Thoracic aorta (tissue), 2 donors: ENCODE measurements at regions not wholly inside any gene's neighbourhood (a gene's known extent, or its start where the extent isn't known, plus 50 kb on each side); places are given as distances from the start of the nearest gene placed in this dataset.
"Not testable (repeated sequence)": the region's sequence is repeated elsewhere in the genome, so short reads cannot be mapped to it uniquely, and the experiment has no call there.

Experiments
- ATAC-seq: fragments of 150-250 bp; one replicate; pipeline ENCODE4 v1.8.0; 2017; ENCODE audit warnings: low read depth; ENCODE audit not compliant: insufficient number of reproducible peaks, low FRiP score
- DNase-seq: peaks from one replicate; pipeline ENCODE4 v3.0.0-alpha.2; 2020; ENCODE audit warnings: low spot score
- H3K27ac ChIP-seq, 2 donors: fragments of 200-600 bp; sonication (generic); 1 replicate in 1 of 2; 2 replicates in 1 of 2; pipeline ENCODE4 v1.5.1; 2016; ENCODE audit warnings: mild to moderate bottlenecking in 2 of 2, moderate library complexity in 2 of 2
- H3K27me3 ChIP-seq: fragments of 200-600 bp; sonication (generic); replicated peaks from 2 replicates; pipeline ENCODE4 v1.6.0; 2016; ENCODE audit warnings: mild to moderate bottlenecking; ENCODE audit not compliant: insufficient read depth
- H3K36me3 ChIP-seq: fragments of 200-600 bp; sonication (generic); one replicate; pipeline ENCODE4 v1.5.1; 2016
- H3K4me1 ChIP-seq, 2 donors: fragments of 200-600 bp; sonication (generic); 1 replicate in 1 of 2; 2 replicates in 1 of 2; pipeline versions ENCODE4 v1.5.1 to v1.6.0; 2016; ENCODE audit warnings: low read depth in 2 of 2, mild to moderate bottlenecking in 1 of 2; ENCODE audit not compliant: control insufficient read depth in 1 of 2
- H3K4me3 ChIP-seq: fragments of 200-600 bp; sonication (generic); 2 replicates; pipeline ENCODE4 v1.5.1; 2016; ENCODE audit warnings: mild to moderate bottlenecking
- H3K9me3 ChIP-seq: fragments of 200-600 bp; sonication (generic); 2 replicates; pipeline ENCODE4 v1.5.1; 2016
- CTCF ChIP-seq: fragments of 200-600 bp; sonication (generic); IDR thresholded peaks from one replicate; pipeline ENCODE4 v1.5.1; 2019; ENCODE audit warnings: antibody characterized with exemption

- no peaks in the 10 kb centered on the region for H3K4me1 ChIP-seq
- H3K9me3 ChIP-seq: no peaks in the 10 kb centered on the region
- no peak for TF ChIP-seq CTCF
- ATAC-seq (no peak), DNase-seq (no peak)
- H3K27ac ChIP-seq: no peak overlapping the region
- no peaks in the 10 kb centered on the region for H3K27me3 ChIP-seq
- no peak overlapping the region for H3K4me3 ChIP-seq
- no peaks in the 10 kb centered on the region for H3K36me3 ChIP-seq
These were observed 62.7 kb upstream of the BMP5 start for GRCh38 chr6:55937951-55938690.

- no peaks in the 10 kb centered on the region for H3K4me1 ChIP-seq
- ATAC-seq (no peak), DNase-seq (no peak)
- H3K9me3 ChIP-seq: no peaks in the 10 kb centered on the region
- TF ChIP-seq CTCF: no peak
- H3K4me3 ChIP-seq: no peak overlapping the region
- no peaks in the 10 kb centered on the region for H3K27me3 ChIP-seq
- no peak overlapping the region for H3K27ac ChIP-seq
- no peaks in the 10 kb centered on the region for H3K36me3 ChIP-seq
These were observed 62.0 kb upstream of the BMP5 start for GRCh38 chr6:55937261-55937947.

DNA sequence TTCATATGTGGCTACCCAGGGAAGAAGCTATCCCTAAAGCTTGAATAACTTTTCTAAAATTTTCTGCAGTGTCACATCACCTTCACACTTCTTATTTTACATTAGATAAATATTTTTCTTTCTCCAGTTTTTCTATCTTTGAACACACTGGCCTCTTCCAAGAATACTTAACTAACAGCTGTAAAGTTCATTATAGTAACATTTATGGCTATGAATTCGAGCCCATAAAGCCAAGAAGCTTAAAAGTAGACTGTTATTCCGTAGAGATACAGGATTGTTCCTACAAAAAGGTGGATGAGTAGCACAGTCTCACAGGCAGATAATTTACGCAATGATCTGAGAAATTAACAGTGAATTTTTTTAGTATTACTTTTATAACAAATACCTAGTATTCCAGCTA lies 55.7 kb upstream of the BMP5 start:
- Histone ChIP-seq H3K27me3 (no peaks in the 10 kb centered on the region), H3K27ac (no peak overlapping the region), H3K4me1 (no peaks in the 10 kb centered on the region), H3K36me3 (no peaks in the 10 kb centered on the region), H3K9me3 (no peaks in the 10 kb centered on the region), H3K4me3 (no peak overlapping the region)
- DNase-seq (no peak), ATAC-seq (no peak)
- TF ChIP-seq CTCF: no peak

DNA sequence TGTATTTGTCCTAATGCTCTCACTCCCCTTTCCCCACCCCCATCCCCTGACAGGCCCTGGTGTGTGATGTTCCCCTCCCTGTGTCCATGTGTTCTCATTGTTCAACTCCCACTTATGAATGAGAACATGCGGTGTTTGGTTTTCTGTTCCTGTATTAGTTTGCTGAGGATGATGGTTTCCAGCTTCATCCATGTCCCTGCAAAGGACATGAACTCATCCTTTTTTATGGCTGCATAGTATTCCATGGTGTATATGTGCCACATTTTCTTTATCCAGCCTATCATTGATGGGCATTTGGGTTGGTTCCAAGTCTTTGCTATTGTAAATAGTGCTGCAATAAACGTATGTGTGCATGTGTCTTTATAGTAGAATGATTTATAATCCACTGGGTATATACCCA lies 52.3 kb upstream of the BMP5 start:
- H3K9me3 ChIP-seq, H3K36me3 ChIP-seq, DNase-seq, H3K27me3 ChIP-seq, ATAC-seq, H3K4me1 ChIP-seq, H3K27ac ChIP-seq, H3K4me3 ChIP-seq: not testable (repeated sequence)

DNA sequence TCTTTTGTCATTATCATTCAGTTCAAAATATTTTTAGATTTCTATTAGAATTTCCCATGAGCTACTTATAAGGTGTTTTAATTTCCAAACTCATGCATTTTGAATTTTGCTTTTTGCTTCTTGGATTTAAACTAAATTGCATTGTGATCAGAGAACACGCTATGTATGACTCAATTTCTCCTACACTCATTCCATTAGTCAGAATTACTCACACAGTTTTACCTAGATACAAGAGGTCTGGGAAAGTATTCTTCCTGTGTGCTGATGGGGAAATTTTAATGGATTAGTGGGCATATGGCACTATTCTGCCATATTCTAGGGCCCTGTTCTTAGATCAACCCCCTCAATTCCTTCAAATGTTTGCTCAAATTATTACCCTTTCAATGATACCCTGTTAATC lies 49.9 kb upstream of the BMP5 start:
- Histone ChIP-seq H3K27ac (no peak overlapping the region), H3K27me3 (no peaks in the 10 kb centered on the region), H3K9me3 (no peaks in the 10 kb centered on the region), H3K4me1 (no peaks in the 10 kb centered on the region), H3K36me3 (no peaks in the 10 kb centered on the region), H3K4me3 (no peak overlapping the region)
- no peak for ATAC-seq
- TF ChIP-seq CTCF: no peak
- no peak for DNase-seq
